ENCODE measurements at regions not wholly inside any gene's neighbourhood (a gene's known extent, or its start where the extent isn't known, plus 50 kb on each side); places are given as distances from the start of the nearest gene placed in this dataset.

DNA sequence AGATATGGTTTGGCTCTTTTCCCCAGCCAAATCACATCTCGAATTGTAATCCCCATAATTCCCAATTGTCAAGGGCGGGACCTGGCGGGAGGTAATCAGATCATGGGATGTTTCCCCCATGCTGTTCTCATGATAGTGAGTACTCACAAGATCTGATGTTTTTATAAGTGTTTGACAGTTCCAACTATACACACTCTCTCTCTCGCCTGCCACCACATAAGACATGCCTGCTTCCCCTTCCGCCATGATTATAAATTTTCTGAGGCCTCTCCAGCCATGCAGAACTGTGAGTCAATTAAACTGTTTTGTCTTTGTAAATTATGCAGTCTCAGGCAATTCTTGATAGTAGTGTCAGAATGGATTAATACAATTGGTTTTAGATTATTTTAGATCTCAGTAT, 475.7 kb upstream of the CYLC2 start:
- no peak overlapping the region for H3K9ac ChIP-seq (ENCODE audit: low read length)
- no peak overlapping the region for H2BK15ac ChIP-seq (ENCODE audit: low read depth, poor library complexity, severe bottlenecking)
- no peak overlapping the region for H2AFZ ChIP-seq (ENCODE audit: low read depth, low read length)
- no peaks in the 10 kb centered on the region for H3K36me3 ChIP-seq (ENCODE audit: control insufficient read depth in 1 of 2, insufficient read depth in 2 of 2, low read depth in 1 of 2, low read length in 2 of 2)
- WGBS: 60% methylated on average over 2 of the region's 5 CpGs
- H3K4me1 ChIP-seq (ENCODE audit: control insufficient read depth, insufficient read depth, low read depth, low read length): no peaks in the 10 kb centered on the region
- no peak overlapping the region for H3K4me3 ChIP-seq (ENCODE audit: insufficient read depth in 1 of 2, low read depth in 1 of 2, low read length in 2 of 2)
- no peak overlapping the region for H3K14ac ChIP-seq (ENCODE audit: low read length in 2 of 2)
- peaks cover 4% of the 10 kb centered on the region for H3K9me3 ChIP-seq (ENCODE audit: control insufficient read depth, low read length)
- H3K27me3 ChIP-seq (ENCODE audit: control insufficient read depth in 1 of 2, insufficient read depth in 1 of 2, low read length in 2 of 2): no peaks in the 10 kb centered on the region
- no peaks in the 10 kb centered on the region for H3K79me1 ChIP-seq (replicated peaks; ENCODE audit: low read length, poor library complexity, severe bottlenecking)
- no peak overlapping the region for H2AK5ac ChIP-seq (ENCODE audit: low read length, severe bottlenecking)
- no peak overlapping the region for H2BK12ac ChIP-seq (ENCODE audit: low read length in 2 of 2)
- no peak overlapping the region for H4K91ac ChIP-seq (ENCODE audit: low read length)
- H2BK5ac ChIP-seq (ENCODE audit: low read depth, low read length, poor library complexity, severe bottlenecking): no peak overlapping the region
- no peak overlapping the region for H3K4ac ChIP-seq (ENCODE audit: low read depth in 1 of 2, low read length in 2 of 2)
- H3K18ac ChIP-seq (ENCODE audit: low read depth in 1 of 2, low read length in 2 of 2): no peak overlapping the region
- H4K8ac ChIP-seq (ENCODE audit: low read length): no peak overlapping the region
- DNase-seq: no peak
- no peak overlapping the region for H2BK120ac ChIP-seq (ENCODE audit: low read depth, low read length)
- H3K27ac ChIP-seq (ENCODE audit: low read length, poor library complexity, severe bottlenecking): no peak overlapping the region
- no peak overlapping the region for H3K4me2 ChIP-seq (ENCODE audit: low read length, poor library complexity, severe bottlenecking)
- H3K23ac ChIP-seq (ENCODE audit: low read length in 2 of 2): no peak overlapping the region

DNA sequence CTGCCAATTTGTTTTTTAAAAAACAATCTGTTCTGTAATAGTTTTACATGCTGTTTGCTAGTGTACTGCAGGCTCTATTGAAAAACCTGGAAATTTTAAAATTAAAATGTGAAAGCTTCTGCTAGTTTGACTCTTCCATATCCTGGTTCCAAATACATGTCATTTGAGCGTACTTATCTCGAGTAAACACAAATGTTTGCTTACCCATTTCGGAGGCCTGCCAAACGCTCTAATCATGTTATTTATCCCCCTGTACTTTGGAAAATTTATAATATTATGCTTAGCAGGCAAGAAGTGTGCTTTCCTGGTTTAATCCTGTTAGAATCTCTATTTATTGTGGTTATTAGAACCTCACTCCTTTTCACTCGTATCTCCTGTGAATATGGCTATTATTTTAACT, 476.8 kb upstream of the CYLC2 start:
- Histone ChIP-seq H3K18ac (ENCODE audit: low read depth in 1 of 2, low read length in 2 of 2) (no peak overlapping the region), H3K4me3 (ENCODE audit: insufficient read depth in 1 of 2, low read depth in 1 of 2, low read length in 2 of 2) (no peak overlapping the region), H3K9me3 (ENCODE audit: control insufficient read depth, low read length) (peaks cover 4% of the 10 kb centered on the region), H3K36me3 (ENCODE audit: control insufficient read depth in 1 of 2, insufficient read depth in 2 of 2, low read depth in 1 of 2, low read length in 2 of 2) (no peaks in the 10 kb centered on the region), H3K4me1 (ENCODE audit: control insufficient read depth, insufficient read depth, low read depth, low read length) (no peaks in the 10 kb centered on the region), H3K4me2 (ENCODE audit: low read length, poor library complexity, severe bottlenecking) (no peak overlapping the region), H3K79me1 (replicated peaks; ENCODE audit: low read length, poor library complexity, severe bottlenecking) (no peaks in the 10 kb centered on the region), H4K8ac (ENCODE audit: low read length) (no peak overlapping the region), H2BK12ac (ENCODE audit: low read length in 2 of 2) (no peak overlapping the region), H3K23ac (ENCODE audit: low read length in 2 of 2) (no peak overlapping the region), H2BK15ac (ENCODE audit: low read depth, poor library complexity, severe bottlenecking) (no peak overlapping the region), H2AFZ (ENCODE audit: low read depth, low read length) (no peak overlapping the region), H4K91ac (ENCODE audit: low read length) (no peak overlapping the region), H3K4ac (ENCODE audit: low read depth in 1 of 2, low read length in 2 of 2) (no peak overlapping the region), H3K14ac (ENCODE audit: low read length in 2 of 2) (no peak overlapping the region), H2AK5ac (ENCODE audit: low read length, severe bottlenecking) (no peak overlapping the region), H3K27ac (ENCODE audit: low read length, poor library complexity, severe bottlenecking) (no peak overlapping the region), H2BK120ac (ENCODE audit: low read depth, low read length) (no peak overlapping the region), H3K27me3 (ENCODE audit: control insufficient read depth in 1 of 2, insufficient read depth in 1 of 2, low read length in 2 of 2) (no peaks in the 10 kb centered on the region), H2BK5ac (ENCODE audit: low read depth, low read length, poor library complexity, severe bottlenecking) (no peak overlapping the region), H3K9ac (ENCODE audit: low read length) (no peak overlapping the region)
- 100% methylated on average over 1 of the region's 5 CpGs for WGBS
- no peak for DNase-seq

DNA sequence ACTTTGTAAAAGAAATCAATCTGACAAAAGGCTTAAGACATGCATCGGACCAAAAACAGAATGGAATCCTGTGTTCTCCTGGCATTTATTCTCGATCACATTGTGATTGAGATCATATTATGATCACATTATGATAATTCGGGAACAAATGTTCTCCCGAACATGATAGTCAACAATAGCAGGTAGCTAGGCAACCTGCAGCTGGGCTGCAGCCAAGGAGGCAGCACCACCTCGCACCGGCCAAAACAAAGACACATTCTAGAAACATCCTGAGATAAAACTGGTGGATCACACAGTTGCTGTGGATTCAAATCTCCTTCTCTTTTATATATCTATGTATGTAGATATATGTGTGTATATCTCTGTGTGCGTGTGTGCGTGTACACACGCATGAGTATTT, 480.6 kb upstream of the CYLC2 start:
- Histone ChIP-seq H3K23ac (ENCODE audit: low read length in 2 of 2) (no peak overlapping the region), H3K4me2 (ENCODE audit: low read length, poor library complexity, severe bottlenecking) (no peak overlapping the region), H2AFZ (ENCODE audit: low read depth, low read length) (no peak overlapping the region), H3K9ac (ENCODE audit: low read length) (no peak overlapping the region), H3K79me1 (replicated peaks; ENCODE audit: low read length, poor library complexity, severe bottlenecking) (no peaks in the 10 kb centered on the region), H4K8ac (ENCODE audit: low read length) (no peak overlapping the region), H3K27me3 (ENCODE audit: control insufficient read depth in 1 of 2, insufficient read depth in 1 of 2, low read length in 2 of 2) (no peaks in the 10 kb centered on the region), H3K4me3 (ENCODE audit: insufficient read depth in 1 of 2, low read depth in 1 of 2, low read length in 2 of 2) (no peak overlapping the region), H3K9me3 (ENCODE audit: control insufficient read depth, low read length) (peaks cover 4% of the 10 kb centered on the region), H2BK120ac (ENCODE audit: low read depth, low read length) (no peak overlapping the region), H2BK5ac (ENCODE audit: low read depth, low read length, poor library complexity, severe bottlenecking) (no peak overlapping the region), H3K27ac (ENCODE audit: low read length, poor library complexity, severe bottlenecking) (no peak overlapping the region), H2BK12ac (ENCODE audit: low read length in 2 of 2) (no peak overlapping the region), H3K14ac (ENCODE audit: low read length in 2 of 2) (no peak overlapping the region), H2AK5ac (ENCODE audit: low read length, severe bottlenecking) (no peak overlapping the region), H3K4me1 (ENCODE audit: control insufficient read depth, insufficient read depth, low read depth, low read length) (no peaks in the 10 kb centered on the region), H3K18ac (ENCODE audit: low read depth in 1 of 2, low read length in 2 of 2) (no peak overlapping the region), H4K91ac (ENCODE audit: low read length) (no peak overlapping the region), H2BK15ac (ENCODE audit: low read depth, poor library complexity, severe bottlenecking) (no peak overlapping the region), H3K36me3 (ENCODE audit: control insufficient read depth in 1 of 2, insufficient read depth in 2 of 2, low read depth in 1 of 2, low read length in 2 of 2) (no peaks in the 10 kb centered on the region), H3K4ac (ENCODE audit: low read depth in 1 of 2, low read length in 2 of 2) (no peak overlapping the region)
- 86% methylated on average over 9 of the region's 9 CpGs for WGBS
- DNase-seq: no peak

DNA sequence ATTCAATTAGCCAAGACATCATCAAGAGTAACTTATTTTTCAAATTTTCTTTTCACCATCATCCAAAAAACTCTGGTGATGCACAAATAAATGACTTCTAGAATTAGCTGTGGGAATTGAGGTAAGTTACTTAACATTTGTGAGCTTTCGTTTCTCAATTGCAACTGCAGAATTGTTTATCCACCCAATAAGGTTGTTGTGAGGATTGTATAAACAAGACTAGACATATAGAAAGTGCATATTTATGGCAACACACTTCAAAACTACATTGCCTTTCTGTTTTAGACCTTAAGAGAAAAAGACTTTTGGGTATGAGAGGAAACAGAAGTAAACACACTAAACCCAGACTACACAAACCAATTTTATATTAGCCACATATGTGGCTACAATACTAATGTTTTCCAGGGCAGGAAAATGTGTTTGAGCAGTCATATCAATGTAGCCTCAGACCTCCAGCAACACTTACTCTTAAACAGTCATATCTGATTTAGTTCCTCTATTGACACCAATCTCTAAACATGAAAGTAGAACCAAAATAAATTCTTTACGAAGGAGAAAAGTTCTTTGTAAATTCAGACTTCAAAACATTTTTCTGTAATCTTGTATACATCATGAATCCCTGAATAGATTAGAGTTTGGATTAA, 488.0 kb upstream of the CYLC2 start:
- Histone ChIP-seq H3K36me3 (ENCODE audit: control insufficient read depth in 1 of 2, insufficient read depth in 2 of 2, low read depth in 1 of 2, low read length in 2 of 2) (no peaks in the 10 kb centered on the region), H3K23ac (ENCODE audit: low read length in 2 of 2) (no peak overlapping the region), H3K4ac (ENCODE audit: low read depth in 1 of 2, low read length in 2 of 2) (no peak overlapping the region), H2BK120ac (ENCODE audit: low read depth, low read length) (no peak overlapping the region), H2BK5ac (ENCODE audit: low read depth, low read length, poor library complexity, severe bottlenecking) (no peak overlapping the region), H3K27me3 (ENCODE audit: control insufficient read depth in 1 of 2, insufficient read depth in 1 of 2, low read length in 2 of 2) (no peaks in the 10 kb centered on the region), H3K4me3 (ENCODE audit: insufficient read depth in 1 of 2, low read depth in 1 of 2, low read length in 2 of 2) (no peak overlapping the region), H3K4me2 (ENCODE audit: low read length, poor library complexity, severe bottlenecking) (no peak overlapping the region), H2BK12ac (ENCODE audit: low read length in 2 of 2) (no peak overlapping the region), H3K4me1 (ENCODE audit: control insufficient read depth, insufficient read depth, low read depth, low read length) (no peaks in the 10 kb centered on the region), H2BK15ac (ENCODE audit: low read depth, poor library complexity, severe bottlenecking) (no peak overlapping the region), H2AFZ (ENCODE audit: low read depth, low read length) (no peak overlapping the region), H2AK5ac (ENCODE audit: low read length, severe bottlenecking) (no peak overlapping the region), H3K18ac (ENCODE audit: low read depth in 1 of 2, low read length in 2 of 2) (no peak overlapping the region), H3K27ac (ENCODE audit: low read length, poor library complexity, severe bottlenecking) (no peak overlapping the region), H3K9ac (ENCODE audit: low read length) (no peak overlapping the region), H4K91ac (ENCODE audit: low read length) (no peak overlapping the region), H3K79me1 (replicated peaks; ENCODE audit: low read length, poor library complexity, severe bottlenecking) (no peaks in the 10 kb centered on the region), H3K14ac (ENCODE audit: low read length in 2 of 2) (no peak overlapping the region), H3K9me3 (ENCODE audit: control insufficient read depth, low read length) (peaks cover 2% of the 10 kb centered on the region), H4K8ac (ENCODE audit: low read length) (no peak overlapping the region)
- no CpG with 5 or more reads among the region's 2 CpGs for WGBS
- no peak for DNase-seq
